ENCODE measurements at regions not wholly inside any gene's neighbourhood (a gene's known extent, or its start where the extent isn't known, plus 50 kb on each side); places are given as distances from the start of the nearest gene placed in this dataset.

- no peak for TF ChIP-seq CTCF (IDR thresholded peaks at IDR 0.05)
- TF ChIP-seq POLR2A (IDR thresholded peaks at IDR 0.05) = no peak
- TF ChIP-seq POLR2AphosphoS5 (IDR thresholded peaks at IDR 0.05; ENCODE audit: insufficient read depth in 1 of 2, low read depth in 1 of 2) = no peak
Measured at GRCh38 chr1:112815376-112815775, 100.2 kb upstream of the PPM1J start.

Data from vagina (tissue), 2 donors.